Cardiac fibroblast (primary cell): ENCODE measurements at regions not wholly inside any gene's neighbourhood (a gene's known extent, or its start where the extent isn't known, plus 50 kb on each side); places are given as distances from the start of the nearest gene placed in this dataset.
A peak's percentile ranks its signal among the peaks of the same experiment; 100 is the strongest.

Source experiments
- DNase-seq, 2 donors: peaks; one replicate each; pipeline versions ENCODE4 v3.0.0 to v3.0.0-alpha.2; 2010; ENCODE audit warnings: low read depth in 2 of 2
- H3K4me3 ChIP-seq, 2 donors: replicated peaks in 1 of 2; 1 replicate in 1 of 2; 2 replicates in 1 of 2; pipeline ENCODE4 v1.5.1; 2011; ENCODE audit warnings: low read depth in 2 of 2, low read length in 2 of 2, mild to moderate bottlenecking in 2 of 2, moderate library complexity in 1 of 2
- CTCF ChIP-seq: IDR thresholded peaks from one replicate; pipeline ENCODE4 v1.5.1; 2011; ENCODE audit warnings: low read depth, mild to moderate bottlenecking, low read length, inconsistent platforms

GRCh38 chr18:53984021-53984420, 240.4 kb downstream of the MBD2 start:
- H3K4me3 ChIP-seq: no peak overlapping the region
- DNase-seq: peak in 1 of 2 donors; percentile 62
- no peak for TF ChIP-seq CTCF

- DNase-seq: peak in 1 of 2 donors; percentile 32
- H3K4me3 ChIP-seq: no peak overlapping the region
- TF ChIP-seq CTCF: no peak
These were observed 253.1 kb downstream of the MBD2 start for GRCh38 chr18:53971331-53971730.

DNA sequence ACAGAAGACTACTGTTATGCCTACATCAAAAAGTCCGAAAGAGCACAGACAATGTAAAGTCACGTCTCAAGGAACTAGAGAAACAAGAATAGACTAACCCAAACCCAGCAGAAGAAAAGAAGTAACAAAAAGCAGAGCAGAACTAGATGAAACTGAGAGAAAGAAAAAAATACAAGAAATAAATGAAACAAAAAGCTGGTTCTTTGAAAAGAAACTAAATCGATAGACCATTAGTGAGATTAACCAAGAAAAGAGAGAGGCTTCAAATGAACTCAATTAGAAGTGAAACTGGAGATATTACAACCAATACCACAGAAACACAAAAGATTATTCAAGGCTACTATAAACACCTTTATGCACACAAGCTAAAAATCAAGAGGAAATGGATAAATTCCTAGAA, 271.8 kb downstream of the MBD2 start:
- no peak overlapping the region for H3K4me3 ChIP-seq
- no peak for TF ChIP-seq CTCF
- no peak for DNase-seq

GRCh38 chr18:53950545-53950944, 273.9 kb downstream of the MBD2 start:
- TF ChIP-seq CTCF: no peak
- DNase-seq: no peak
- no peak overlapping the region for H3K4me3 ChIP-seq

DNA sequence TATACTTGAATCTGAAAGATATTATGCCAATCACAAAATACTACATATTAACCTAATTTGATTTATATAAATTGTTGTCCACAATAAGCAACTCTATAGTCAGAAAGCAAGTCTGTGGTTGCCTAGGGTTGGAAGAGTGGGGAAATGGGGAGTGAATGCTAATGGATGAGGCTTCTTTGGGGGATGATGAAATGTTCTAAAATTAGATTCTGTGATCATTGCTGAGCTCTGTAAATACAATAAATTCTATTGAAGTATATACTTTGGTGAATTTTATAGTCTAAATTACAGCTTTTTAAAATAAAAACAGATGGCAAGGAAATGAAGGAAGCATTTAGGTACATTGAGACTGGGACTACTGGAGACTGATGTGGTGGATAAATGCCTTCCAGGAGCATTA, 275.5 kb downstream of the MBD2 start:
- no peak for TF ChIP-seq CTCF
- no peak overlapping the region for H3K4me3 ChIP-seq
- DNase-seq: no peak

- TF ChIP-seq CTCF: no peak
- no peak for DNase-seq
- H3K4me3 ChIP-seq: no peak overlapping the region
These were observed 277.3 kb downstream of the MBD2 start for GRCh38 chr18:53947092-53947640.

DNA sequence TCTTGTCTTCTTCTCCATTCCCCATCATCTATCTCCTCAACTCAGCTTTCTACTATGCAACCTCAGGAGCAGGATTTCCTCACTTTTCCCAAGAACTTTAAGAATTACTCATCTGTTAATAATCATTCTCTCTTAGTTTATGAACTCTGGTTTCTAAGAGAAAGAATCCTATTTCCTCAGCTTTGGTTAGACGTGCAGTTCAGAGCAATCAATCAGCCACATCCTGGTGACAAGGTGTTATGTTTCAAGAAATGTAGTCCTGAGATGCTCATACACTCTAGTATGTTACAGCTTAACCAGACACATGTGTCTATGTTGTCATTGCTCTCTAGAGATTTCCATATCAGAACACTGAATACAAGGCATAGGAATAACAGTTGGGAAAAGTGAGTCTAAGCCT, 277.9 kb downstream of the MBD2 start:
- no peak for TF ChIP-seq CTCF
- no peak overlapping the region for H3K4me3 ChIP-seq
- DNase-seq: no peak
